ENCODE measurements at regions not wholly inside any gene's neighbourhood (a gene's known extent, or its start where the extent isn't known, plus 50 kb on each side); places are given as distances from the start of the nearest gene placed in this dataset.

GRCh38 chr3:153099131-153099530 is 62.9 kb upstream of the RAP2B start:
- no peak for DNase-seq (ENCODE audit: low read depth)
- no peak for TF ChIP-seq CTCF (conservative IDR thresholded peaks at IDR 0.05; ENCODE audit: low read depth, low read length)
- no peak overlapping the region for H3K4me3 ChIP-seq (ENCODE audit: low read depth, low read length)

- no peak for TF ChIP-seq CTCF (conservative IDR thresholded peaks at IDR 0.05; ENCODE audit: low read depth, low read length)
- no peak overlapping the region for H3K4me3 ChIP-seq (ENCODE audit: low read depth, low read length)
- no peak for DNase-seq (ENCODE audit: low read depth)
Observed at GRCh38 chr3:153103406-153103945, 58.5 kb upstream of the RAP2B start.

- no peak overlapping the region for H3K4me3 ChIP-seq (ENCODE audit: low read depth, low read length)
- no peak for TF ChIP-seq CTCF (conservative IDR thresholded peaks at IDR 0.05; ENCODE audit: low read depth, low read length)
Observed at GRCh38 chr3:153110041-153110440, 52.0 kb upstream of the RAP2B start.

GRCh38 chr3:153111016-153111415 is 51.0 kb upstream of the RAP2B start:
- DNase-seq (ENCODE audit: low read depth): no peak
- TF ChIP-seq CTCF (conservative IDR thresholded peaks at IDR 0.05; ENCODE audit: low read depth, low read length): no peak
- no peak overlapping the region for H3K4me3 ChIP-seq (ENCODE audit: low read depth, low read length)

More at GRCh38 chr3:153110041-153110440, 52.0 kb upstream of the RAP2B start:
- no peak for DNase-seq (ENCODE audit: low read depth)

Measured in choroid plexus epithelial cell (primary cell).